UCSD-AML1 (cell line): ENCODE measurements at regions not wholly inside any gene's neighbourhood (a gene's known extent, or its start where the extent isn't known, plus 50 kb on each side); places are given as distances from the start of the nearest gene placed in this dataset.

Source experiments
- DNase-seq: peaks from one replicate; lab custom pipeline; 2025; ENCODE audit not compliant: unreplicated experiment; lab: John Stamatoyannopoulos, UW

DNA sequence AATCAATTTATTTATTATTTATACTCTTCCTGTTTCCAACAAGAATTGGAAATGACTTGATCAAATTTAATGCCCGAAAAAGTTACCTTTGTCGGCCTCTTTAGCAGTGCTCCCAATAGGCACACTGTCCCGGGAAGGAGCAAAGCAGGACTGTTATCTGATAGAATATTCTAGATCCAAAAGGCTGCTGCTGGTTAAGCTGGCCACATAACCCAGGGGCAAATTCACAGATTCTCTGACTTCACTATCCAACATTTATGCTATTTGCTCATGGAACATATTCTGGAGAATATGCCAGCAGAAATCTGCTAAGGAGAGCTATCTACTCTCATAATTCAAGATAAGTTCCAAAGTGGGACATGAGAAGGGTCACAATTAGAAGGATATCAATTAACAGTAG lies 100.2 kb upstream of the DMAC1 start:
- DNase-seq: no peak

GRCh38 chr9:7894231-7894630 lies 94.7 kb upstream of the DMAC1 start:
- DNase-seq: no peak

DNA sequence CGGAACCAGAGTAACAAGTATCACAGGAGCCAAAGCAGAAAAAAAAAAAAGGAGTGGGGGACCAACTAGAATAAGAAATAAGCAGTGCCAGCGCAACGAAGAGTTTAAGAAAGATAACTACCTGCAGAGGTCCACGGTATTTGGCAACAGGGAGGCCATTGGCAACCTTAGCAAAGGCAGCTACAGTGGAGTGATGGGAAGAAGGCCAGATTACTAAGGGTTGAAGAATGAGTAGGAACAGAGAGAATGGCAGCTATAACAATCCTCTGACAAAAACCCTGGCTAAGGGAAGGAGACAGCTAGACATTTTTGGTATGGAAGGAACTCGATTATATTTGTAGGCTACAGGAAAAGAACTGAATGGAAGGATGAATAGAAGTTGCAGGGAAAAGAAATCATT lies 93.4 kb upstream of the DMAC1 start:
- DNase-seq: no peak

DNA sequence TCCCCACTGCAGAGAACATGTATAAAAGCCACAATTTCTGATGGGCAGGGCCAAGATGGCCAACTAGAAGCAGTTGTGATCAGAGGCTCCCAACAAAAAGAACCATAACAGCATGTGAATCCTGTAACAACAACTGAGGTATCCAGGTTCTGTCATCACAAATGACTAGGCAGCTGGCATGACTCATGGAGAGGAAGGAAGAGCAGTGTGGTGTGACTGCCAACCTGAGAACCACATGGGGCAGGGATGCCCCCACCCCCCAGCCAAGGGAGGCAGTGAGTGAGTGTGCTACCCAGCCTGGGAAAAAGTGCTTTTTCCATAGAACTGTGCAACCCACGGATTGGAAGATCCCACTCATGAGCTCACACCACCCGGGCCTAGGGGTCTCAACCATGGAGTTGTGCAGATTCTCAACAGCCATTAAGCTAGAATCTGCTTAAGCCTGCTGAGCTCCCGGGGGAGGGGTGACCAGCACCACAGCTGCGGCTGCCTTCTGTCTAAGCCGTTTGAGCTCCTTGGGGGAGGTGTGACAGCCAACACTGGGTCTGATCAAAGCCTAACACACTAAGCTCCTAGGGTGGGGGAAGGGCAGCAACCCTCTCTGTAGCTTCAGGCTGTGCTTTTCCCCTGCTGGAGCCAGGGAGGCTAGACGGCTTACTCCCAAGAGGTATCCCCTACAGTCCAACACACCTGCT lies 80.1 kb upstream of the DMAC1 start:
- no peak for DNase-seq

- no peak for DNase-seq
These were observed 72.6 kb upstream of the DMAC1 start for GRCh38 chr9:7871977-7872730.

DNA sequence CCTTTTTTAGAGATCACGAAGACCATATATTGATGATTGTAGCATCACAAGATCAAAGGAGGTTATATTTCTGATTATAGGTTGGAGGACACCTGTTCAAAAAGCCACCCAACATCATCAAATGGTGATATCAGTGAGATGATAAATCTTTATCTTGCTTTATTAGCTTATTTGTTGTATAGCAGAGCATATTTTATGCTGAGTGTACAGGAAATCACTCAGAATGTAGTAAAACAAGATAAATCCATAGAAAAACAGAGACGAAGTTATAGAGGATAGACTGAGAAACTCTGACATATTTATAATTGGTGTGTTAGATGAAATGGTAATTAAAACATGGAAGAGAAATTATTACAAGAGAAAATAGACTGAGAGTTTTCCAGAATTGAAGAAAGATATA lies 69.8 kb upstream of the DMAC1 start:
- no peak for DNase-seq

- no peak for DNase-seq
These were observed 62.6 kb upstream of the DMAC1 start for GRCh38 chr9:7862170-7862569.

GRCh38 chr9:7861086-7861485 lies 61.5 kb upstream of the DMAC1 start:
- no peak for DNase-seq

- DNase-seq: no peak
These were observed 60.7 kb upstream of the DMAC1 start for GRCh38 chr9:7860335-7860709.

DNA sequence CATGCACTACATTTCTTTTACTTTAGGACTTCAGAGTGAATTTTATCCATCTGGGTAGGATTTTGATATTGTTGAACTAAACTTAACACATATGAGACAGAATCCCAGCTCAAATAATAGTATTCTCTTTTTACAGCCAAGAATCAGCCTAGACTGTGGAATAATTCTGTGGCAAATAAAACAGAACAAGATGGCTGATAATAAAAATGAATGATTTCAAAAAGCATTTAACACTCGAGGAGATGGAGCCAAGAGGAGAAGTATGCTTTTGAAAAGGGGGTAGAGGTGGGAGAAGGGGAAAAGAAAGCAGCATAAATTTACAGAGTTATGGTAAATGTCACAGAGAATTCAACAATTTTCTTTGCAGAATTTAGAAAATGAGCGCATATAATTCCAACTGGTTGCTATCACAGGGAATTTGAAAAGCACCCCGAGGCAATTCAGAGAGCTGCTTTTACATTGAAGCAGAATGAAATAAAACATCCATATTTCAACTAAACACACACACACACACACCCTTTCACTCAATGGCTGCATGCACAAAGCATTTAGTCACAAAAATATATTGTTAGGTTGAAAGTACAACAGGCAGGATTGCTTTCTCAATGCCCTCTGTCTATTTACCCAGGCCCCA lies 60.2 kb upstream of the DMAC1 start:
- no peak for DNase-seq

DNA sequence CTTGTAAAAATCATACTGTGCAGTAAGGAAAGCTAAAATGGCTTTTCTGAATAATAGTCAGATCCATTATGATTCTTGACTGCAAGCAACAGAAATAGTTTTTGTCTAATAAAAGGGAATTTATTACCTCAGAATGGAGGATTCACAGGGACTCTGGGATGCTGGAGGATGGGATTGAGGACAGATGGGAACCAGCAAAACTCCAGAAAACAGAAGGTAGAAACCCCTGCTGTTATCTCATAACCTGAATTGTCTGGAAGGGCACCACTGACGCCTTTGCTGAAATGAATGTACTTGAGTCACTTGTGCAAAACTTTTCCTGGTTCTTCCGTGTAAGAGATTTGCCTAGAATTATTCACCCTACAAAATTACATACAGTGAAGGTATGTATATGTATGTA lies 58.6 kb upstream of the DMAC1 start:
- no peak for DNase-seq

DNA sequence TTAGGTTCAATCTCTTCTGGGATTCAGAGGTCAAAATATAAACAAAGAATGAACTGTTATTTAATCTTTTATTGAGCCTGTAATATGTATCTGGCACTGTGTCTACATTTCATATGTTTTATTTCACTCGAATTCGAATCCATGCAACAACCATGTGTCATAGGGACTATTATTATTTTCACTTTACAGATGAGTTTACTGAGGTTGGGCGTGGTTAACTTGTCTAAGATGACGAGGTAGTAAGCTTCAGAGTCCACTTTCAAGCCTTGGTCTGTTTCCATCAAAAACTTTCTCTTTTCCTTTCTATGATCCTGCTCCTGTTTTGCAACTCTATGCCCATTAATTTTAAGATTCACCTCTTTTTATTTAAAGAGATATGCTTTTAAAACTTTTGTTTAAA lies 55.2 kb upstream of the DMAC1 start:
- DNase-seq: no peak
